ENCODE measurements at regions not wholly inside any gene's neighbourhood (a gene's known extent, or its start where the extent isn't known, plus 50 kb on each side); places are given as distances from the start of the nearest gene placed in this dataset.

DNA sequence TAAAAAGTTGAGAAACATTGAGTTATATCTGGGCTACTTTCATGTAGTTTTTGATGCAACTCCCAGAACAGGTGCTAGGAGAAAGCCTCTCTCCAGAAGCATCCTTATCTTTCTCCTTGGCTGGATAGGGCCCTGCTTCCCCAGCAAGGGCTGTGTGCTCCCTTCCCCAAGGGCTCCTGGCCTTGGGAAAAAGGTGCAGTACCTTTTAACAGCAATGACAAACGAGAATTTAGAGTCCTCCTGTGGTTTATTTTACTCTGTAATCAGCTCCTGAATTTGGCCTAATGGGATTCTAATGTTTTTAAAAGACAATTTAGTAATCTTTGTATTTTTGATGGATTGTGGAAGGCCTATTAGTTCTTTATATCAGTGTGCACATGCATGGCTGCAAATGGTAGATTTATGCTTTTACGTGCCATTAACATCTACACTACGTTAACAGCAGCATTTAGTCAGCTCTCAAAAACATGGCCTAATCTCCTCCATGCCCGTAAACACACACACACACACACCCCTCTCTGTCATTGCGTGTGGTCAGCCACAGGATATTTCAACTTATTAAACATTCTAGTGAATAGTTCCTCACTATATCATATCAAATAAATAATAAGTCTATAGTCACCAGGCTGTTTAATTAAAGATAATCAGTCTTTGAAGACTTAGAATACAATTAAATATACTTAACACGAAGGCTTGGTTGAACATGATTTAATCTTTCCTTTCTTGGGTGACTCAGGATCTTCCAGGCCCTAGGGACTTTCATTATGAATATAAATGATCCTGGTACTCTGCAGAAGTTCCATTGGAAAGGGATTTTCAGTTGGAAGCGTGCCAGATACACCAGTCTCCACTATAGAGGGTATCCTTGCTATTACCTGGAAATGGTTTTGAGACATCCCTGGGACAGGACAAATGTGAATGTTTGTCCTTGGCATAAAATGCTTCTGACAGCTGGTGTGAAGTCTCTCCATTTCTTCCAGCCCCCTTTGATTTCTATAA, 181.4 kb upstream of the PWP1 start:
- Histone ChIP-seq H3K4me3 (ENCODE audit: low read depth in 1 of 2, low read length in 2 of 2) (no peak overlapping the region), H3K36me3 (ENCODE audit: control insufficient read depth in 2 of 2, insufficient read depth in 2 of 2, low read length in 1 of 2) (no peaks in the 10 kb centered on the region), H3K27me3 (ENCODE audit: control insufficient read depth in 1 of 2, insufficient read depth in 2 of 2, low read length in 2 of 2) (no peaks in the 10 kb centered on the region), H3K27ac (ENCODE audit: low read depth in 2 of 2, low read length in 1 of 2) (no peak overlapping the region), H3K9me3 (ENCODE audit: control insufficient read depth in 2 of 2, insufficient read depth in 1 of 2, low read depth in 1 of 2, low read length in 1 of 2) (no peaks in the 10 kb centered on the region), H3K4me1 (ENCODE audit: control insufficient read depth in 2 of 2, insufficient read depth in 2 of 2, low read length in 1 of 2) (no peaks in the 10 kb centered on the region)
- 59 to 68% methylated on average over 7 of the region's 7 CpGs for WGBS, 2 donors

GRCh38 chr12:107509421-107509820, 176.2 kb upstream of the PWP1 start:
- Histone ChIP-seq H3K27me3 (ENCODE audit: control insufficient read depth in 1 of 2, insufficient read depth in 2 of 2, low read length in 2 of 2) (no peaks in the 10 kb centered on the region), H3K4me3 (ENCODE audit: low read depth in 1 of 2, low read length in 2 of 2) (no peak overlapping the region), H3K9me3 (ENCODE audit: control insufficient read depth in 2 of 2, insufficient read depth in 1 of 2, low read depth in 1 of 2, low read length in 1 of 2) (no peaks in the 10 kb centered on the region), H3K4me1 (ENCODE audit: control insufficient read depth in 2 of 2, insufficient read depth in 2 of 2, low read length in 1 of 2) (no peaks in the 10 kb centered on the region), H3K27ac (ENCODE audit: low read depth in 2 of 2, low read length in 1 of 2) (no peak overlapping the region), H3K36me3 (ENCODE audit: control insufficient read depth in 2 of 2, insufficient read depth in 2 of 2, low read length in 1 of 2) (no peaks in the 10 kb centered on the region)
- 68 to 71% methylated on average over 4 of the region's 4 CpGs for WGBS, 2 donors

DNA sequence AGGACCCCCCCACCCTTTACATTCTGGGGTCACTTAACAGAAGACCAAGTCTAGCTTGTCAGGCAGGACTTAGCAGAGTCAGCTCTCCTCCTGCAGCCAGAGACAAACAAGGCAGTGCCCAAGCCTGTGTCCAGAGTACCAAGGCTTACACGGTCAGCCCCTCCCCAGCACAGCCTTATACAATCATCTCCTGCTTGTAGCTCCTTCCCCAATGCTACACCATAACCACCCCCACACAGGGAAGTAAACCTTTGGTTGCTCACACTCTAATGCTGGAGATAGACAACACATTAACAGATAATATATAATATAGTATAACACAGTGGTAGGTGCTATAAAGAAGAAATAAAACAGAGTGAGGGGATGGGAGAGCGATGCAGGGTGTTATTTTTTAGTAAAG, 175.4 kb upstream of the PWP1 start:
- Histone ChIP-seq H3K27ac (ENCODE audit: low read depth in 2 of 2, low read length in 1 of 2) (no peak overlapping the region), H3K36me3 (ENCODE audit: control insufficient read depth in 2 of 2, insufficient read depth in 2 of 2, low read length in 1 of 2) (no peaks in the 10 kb centered on the region), H3K9me3 (ENCODE audit: control insufficient read depth in 2 of 2, insufficient read depth in 1 of 2, low read depth in 1 of 2, low read length in 1 of 2) (no peaks in the 10 kb centered on the region), H3K4me3 (ENCODE audit: low read depth in 1 of 2, low read length in 2 of 2) (no peak overlapping the region), H3K27me3 (ENCODE audit: control insufficient read depth in 1 of 2, insufficient read depth in 2 of 2, low read length in 2 of 2) (no peaks in the 10 kb centered on the region), H3K4me1 (ENCODE audit: control insufficient read depth in 2 of 2, insufficient read depth in 2 of 2, low read length in 1 of 2) (peaks cover 0 to under 1% of the 10 kb centered on the region in 2 donors)
- WGBS, 2 donors: 78 to 83% methylated on average over 2 of the region's 2 CpGs

- 68 to 78% methylated on average over 3 of the region's 3 CpGs for WGBS, 2 donors
- no peaks in the 10 kb centered on the region for H3K9me3 ChIP-seq (ENCODE audit: control insufficient read depth in 2 of 2, insufficient read depth in 1 of 2, low read depth in 1 of 2, low read length in 1 of 2)
- no peak overlapping the region for H3K27ac ChIP-seq (ENCODE audit: low read depth in 2 of 2, low read length in 1 of 2)
- peaks cover 0 to 4% of the 10 kb centered on the region in 2 donors for H3K4me1 ChIP-seq (ENCODE audit: control insufficient read depth in 2 of 2, insufficient read depth in 2 of 2, low read length in 1 of 2)
- no peak overlapping the region for H3K4me3 ChIP-seq (ENCODE audit: low read depth in 1 of 2, low read length in 2 of 2)
- H3K27me3 ChIP-seq (ENCODE audit: control insufficient read depth in 1 of 2, insufficient read depth in 2 of 2, low read length in 2 of 2): no peaks in the 10 kb centered on the region
- no peaks in the 10 kb centered on the region for H3K36me3 ChIP-seq (ENCODE audit: control insufficient read depth in 2 of 2, insufficient read depth in 2 of 2, low read length in 1 of 2)
These were observed 174.3 kb upstream of the PWP1 start for GRCh38 chr12:107511292-107511691.

DNA sequence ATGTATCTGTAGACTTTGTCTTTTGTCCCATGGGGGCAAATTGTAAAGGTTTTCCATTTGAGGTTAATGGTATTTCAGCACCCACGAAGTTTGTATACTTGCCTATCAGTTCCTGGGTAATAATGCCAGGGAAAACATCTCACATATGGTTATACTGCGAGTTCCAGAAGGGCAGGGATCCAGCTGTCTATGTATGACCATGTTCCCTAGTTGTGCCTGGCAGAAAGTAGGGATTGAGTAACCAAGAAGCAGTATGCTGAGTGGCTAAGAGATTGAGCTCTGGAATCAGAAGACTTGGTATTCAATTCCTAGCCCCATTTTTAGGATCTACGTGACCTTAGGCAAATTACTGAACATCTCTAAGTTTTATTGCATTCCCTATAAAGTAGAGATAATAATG, 173.2 kb upstream of the PWP1 start:
- no peaks in the 10 kb centered on the region for H3K27me3 ChIP-seq (ENCODE audit: control insufficient read depth in 1 of 2, insufficient read depth in 2 of 2, low read length in 2 of 2)
- peaks cover 0 to 4% of the 10 kb centered on the region in 2 donors for H3K4me1 ChIP-seq (ENCODE audit: control insufficient read depth in 2 of 2, insufficient read depth in 2 of 2, low read length in 1 of 2)
- no peaks in the 10 kb centered on the region for H3K36me3 ChIP-seq (ENCODE audit: control insufficient read depth in 2 of 2, insufficient read depth in 2 of 2, low read length in 1 of 2)
- no peak overlapping the region for H3K4me3 ChIP-seq (ENCODE audit: low read depth in 1 of 2, low read length in 2 of 2)
- H3K27ac ChIP-seq (ENCODE audit: low read depth in 2 of 2, low read length in 1 of 2): no peak overlapping the region
- WGBS, 2 donors: 35 to 65% methylated on average over 3 of the region's 3 CpGs
- H3K9me3 ChIP-seq (ENCODE audit: control insufficient read depth in 2 of 2, insufficient read depth in 1 of 2, low read depth in 1 of 2, low read length in 1 of 2): no peaks in the 10 kb centered on the region

DNA sequence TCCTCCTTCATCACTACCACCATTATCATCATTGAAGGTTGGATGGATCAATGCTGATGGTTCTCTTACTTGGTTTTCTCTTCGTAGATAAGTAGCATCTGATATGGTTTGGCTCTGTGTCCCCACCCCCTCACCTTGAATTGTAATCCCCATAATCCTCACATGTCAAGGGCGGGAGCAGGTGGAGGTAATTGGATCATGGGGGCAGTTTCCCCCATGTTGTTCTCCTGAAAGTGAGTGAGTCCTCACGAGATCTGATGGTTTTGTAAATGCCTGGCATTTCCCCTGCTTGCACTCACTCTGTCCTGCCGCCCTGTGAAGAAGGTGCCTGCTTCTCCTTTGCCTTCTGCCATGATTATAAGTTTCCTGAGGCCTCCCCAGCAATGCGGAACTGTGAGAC, 172.4 kb upstream of the PWP1 start:
- Histone ChIP-seq H3K36me3 (ENCODE audit: control insufficient read depth in 2 of 2, insufficient read depth in 2 of 2, low read length in 1 of 2) (no peaks in the 10 kb centered on the region), H3K4me1 (ENCODE audit: control insufficient read depth in 2 of 2, insufficient read depth in 2 of 2, low read length in 1 of 2) (peaks cover 0 to 4% of the 10 kb centered on the region in 2 donors), H3K4me3 (ENCODE audit: low read depth in 1 of 2, low read length in 2 of 2) (no peak overlapping the region), H3K27me3 (ENCODE audit: control insufficient read depth in 1 of 2, insufficient read depth in 2 of 2, low read length in 2 of 2) (no peaks in the 10 kb centered on the region), H3K27ac (ENCODE audit: low read depth in 2 of 2, low read length in 1 of 2) (no peak overlapping the region), H3K9me3 (ENCODE audit: control insufficient read depth in 2 of 2, insufficient read depth in 1 of 2, low read depth in 1 of 2, low read length in 1 of 2) (no peaks in the 10 kb centered on the region)
- 76 to 83% methylated on average over 5 of the region's 5 CpGs for WGBS, 2 donors

DNA sequence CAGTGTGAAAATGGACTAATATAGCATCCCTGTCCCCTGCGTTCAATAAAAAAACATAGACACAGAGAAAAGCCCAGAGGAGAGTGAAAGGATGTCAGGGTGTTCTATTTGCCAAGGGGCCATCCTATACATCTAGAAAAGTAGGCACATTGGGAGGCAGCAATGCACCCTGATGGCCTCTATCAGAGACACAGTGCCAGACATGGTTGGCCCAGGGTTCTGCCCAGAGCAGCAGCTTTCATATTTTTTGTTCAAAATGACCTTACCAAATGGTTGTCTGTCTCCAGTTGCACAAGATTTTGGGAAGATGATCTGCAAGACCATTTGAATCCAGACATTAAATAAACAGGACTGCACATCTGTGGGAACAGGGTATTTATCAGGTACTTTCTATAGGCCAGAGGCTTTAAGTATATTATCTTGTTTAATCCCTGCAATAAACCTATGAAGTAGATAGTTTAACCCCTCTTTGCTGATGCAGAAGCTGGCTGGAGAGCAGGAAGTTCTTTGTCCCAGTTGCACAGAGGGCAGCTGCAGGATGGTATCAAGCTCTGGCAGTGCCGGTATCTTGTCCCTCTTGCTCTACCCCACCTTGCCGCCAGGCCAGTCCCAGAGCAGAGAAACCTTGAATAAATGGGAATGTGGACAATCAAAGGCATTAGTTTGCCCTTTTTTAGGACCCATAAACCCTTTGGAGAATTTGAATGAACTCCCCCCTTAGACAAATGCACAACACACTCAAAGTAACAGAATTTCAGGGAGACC, 171.8 kb upstream of the PWP1 start:
- Histone ChIP-seq H3K36me3 (ENCODE audit: control insufficient read depth in 2 of 2, insufficient read depth in 2 of 2, low read length in 1 of 2) (no peaks in the 10 kb centered on the region), H3K4me1 (ENCODE audit: control insufficient read depth in 2 of 2, insufficient read depth in 2 of 2, low read length in 1 of 2) (peaks cover 0 to 4% of the 10 kb centered on the region in 2 donors), H3K27me3 (ENCODE audit: control insufficient read depth in 1 of 2, insufficient read depth in 2 of 2, low read length in 2 of 2) (no peaks in the 10 kb centered on the region), H3K4me3 (ENCODE audit: low read depth in 1 of 2, low read length in 2 of 2) (no peak overlapping the region), H3K27ac (ENCODE audit: low read depth in 2 of 2, low read length in 1 of 2) (no peak overlapping the region), H3K9me3 (ENCODE audit: control insufficient read depth in 2 of 2, insufficient read depth in 1 of 2, low read depth in 1 of 2, low read length in 1 of 2) (no peaks in the 10 kb centered on the region)
- 91 to 94% methylated on average over 3 of the region's 3 CpGs for whole genome bisulfite sequencing, 2 donors

GRCh38 chr12:107514887-107515445, 170.6 kb upstream of the PWP1 start:
- Histone ChIP-seq H3K27ac (ENCODE audit: low read depth in 2 of 2, low read length in 1 of 2) (peak overlapping the region; percentile 16 to 82), H3K36me3 (ENCODE audit: control insufficient read depth in 2 of 2, insufficient read depth in 2 of 2, low read length in 1 of 2) (no peaks in the 10 kb centered on the region), H3K4me3 (ENCODE audit: low read depth in 1 of 2, low read length in 2 of 2) (no peak overlapping the region), H3K27me3 (ENCODE audit: control insufficient read depth in 1 of 2, insufficient read depth in 2 of 2, low read length in 2 of 2) (no peaks in the 10 kb centered on the region), H3K9me3 (ENCODE audit: control insufficient read depth in 2 of 2, insufficient read depth in 1 of 2, low read depth in 1 of 2, low read length in 1 of 2) (no peaks in the 10 kb centered on the region), H3K4me1 (ENCODE audit: control insufficient read depth in 2 of 2, insufficient read depth in 2 of 2, low read length in 1 of 2) (peaks cover 0 to 4% of the 10 kb centered on the region in 2 donors)
- WGBS, 2 donors: 70 to 78% methylated on average over 7 of the region's 7 CpGs

DNA sequence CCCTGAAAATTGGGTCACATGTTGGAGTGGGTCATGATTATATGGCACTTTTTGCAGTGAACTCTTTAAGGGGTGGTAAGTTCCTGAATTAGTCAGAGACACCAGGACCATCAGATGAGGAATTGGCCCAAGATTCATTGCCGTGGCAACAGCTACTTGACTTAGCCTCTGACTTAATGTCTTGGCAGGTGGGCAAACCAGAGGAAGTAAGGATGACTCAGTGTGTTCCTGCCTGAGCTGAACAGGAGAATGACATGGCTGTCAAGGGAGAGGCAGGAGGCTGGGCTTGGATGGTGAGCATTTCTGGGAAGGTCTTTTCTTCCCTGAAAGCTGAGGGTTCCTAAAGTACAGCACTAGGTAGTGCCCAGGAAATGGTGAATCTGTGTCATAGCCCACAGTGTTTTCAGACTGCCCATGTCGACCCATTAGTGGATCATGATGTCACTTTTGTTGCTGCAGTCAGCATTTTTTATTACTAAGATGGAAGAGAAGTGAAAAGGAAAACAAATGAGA, 170.1 kb upstream of the PWP1 start:
- H3K9me3 ChIP-seq (ENCODE audit: control insufficient read depth in 2 of 2, insufficient read depth in 1 of 2, low read depth in 1 of 2, low read length in 1 of 2): no peaks in the 10 kb centered on the region
- H3K27ac ChIP-seq (ENCODE audit: low read depth in 2 of 2, low read length in 1 of 2): peak overlapping the region; percentile 56 to 82
- WGBS, 2 donors: 22 to 33% methylated on average over 2 of the region's 2 CpGs
- H3K4me1 ChIP-seq (ENCODE audit: control insufficient read depth in 2 of 2, insufficient read depth in 2 of 2, low read length in 1 of 2): peaks cover 0 to 4% of the 10 kb centered on the region in 2 donors
- no peaks in the 10 kb centered on the region for H3K36me3 ChIP-seq (ENCODE audit: control insufficient read depth in 2 of 2, insufficient read depth in 2 of 2, low read length in 1 of 2)
- H3K4me3 ChIP-seq (ENCODE audit: low read depth in 1 of 2, low read length in 2 of 2): no peak overlapping the region
- no peaks in the 10 kb centered on the region for H3K27me3 ChIP-seq (ENCODE audit: control insufficient read depth in 1 of 2, insufficient read depth in 2 of 2, low read length in 2 of 2)
